ENCODE measurements at regions not wholly inside any gene's neighbourhood (a gene's known extent, or its start where the extent isn't known, plus 50 kb on each side); places are given as distances from the start of the nearest gene placed in this dataset.

GRCh38 chrX:34227804-34228203 lies 95.7 kb upstream of the FAM47A start:
- no peak overlapping the region for H3K4me3 ChIP-seq
- DNase-seq (ENCODE audit: low spot score), result no peak
- H3K27ac ChIP-seq, result no peak overlapping the region
- TF ChIP-seq, protein P1, sequence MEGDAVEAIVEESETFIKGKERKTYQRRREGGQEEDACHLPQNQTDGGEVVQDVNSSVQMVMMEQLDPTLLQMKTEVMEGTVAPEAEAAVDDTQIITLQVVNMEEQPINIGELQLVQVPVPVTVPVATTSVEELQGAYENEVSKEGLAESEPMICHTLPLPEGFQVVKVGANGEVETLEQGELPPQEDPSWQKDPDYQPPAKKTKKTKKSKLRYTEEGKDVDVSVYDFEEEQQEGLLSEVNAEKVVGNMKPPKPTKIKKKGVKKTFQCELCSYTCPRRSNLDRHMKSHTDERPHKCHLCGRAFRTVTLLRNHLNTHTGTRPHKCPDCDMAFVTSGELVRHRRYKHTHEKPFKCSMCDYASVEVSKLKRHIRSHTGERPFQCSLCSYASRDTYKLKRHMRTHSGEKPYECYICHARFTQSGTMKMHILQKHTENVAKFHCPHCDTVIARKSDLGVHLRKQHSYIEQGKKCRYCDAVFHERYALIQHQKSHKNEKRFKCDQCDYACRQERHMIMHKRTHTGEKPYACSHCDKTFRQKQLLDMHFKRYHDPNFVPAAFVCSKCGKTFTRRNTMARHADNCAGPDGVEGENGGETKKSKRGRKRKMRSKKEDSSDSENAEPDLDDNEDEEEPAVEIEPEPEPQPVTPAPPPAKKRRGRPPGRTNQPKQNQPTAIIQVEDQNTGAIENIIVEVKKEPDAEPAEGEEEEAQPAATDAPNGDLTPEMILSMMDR (IDR thresholded peaks at IDR 0.05), result no peak

DNA sequence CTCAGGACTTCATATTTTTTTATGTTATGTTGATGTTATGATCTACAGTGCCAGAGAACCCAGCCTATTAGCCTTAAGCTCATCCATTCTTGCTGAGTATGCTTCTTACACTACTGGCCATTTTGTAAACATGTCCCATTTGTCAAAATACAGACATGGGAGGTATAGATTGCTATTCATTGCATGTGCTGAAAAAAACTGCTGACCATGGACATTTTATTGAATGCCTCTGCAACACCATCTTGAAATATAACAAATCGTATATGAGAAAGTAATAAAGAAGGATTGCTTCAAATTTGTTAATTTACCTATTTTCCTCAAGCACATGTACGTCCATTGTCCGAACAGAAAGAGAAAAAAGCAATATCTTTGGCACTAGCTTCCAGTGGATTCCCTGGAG lies 91.5 kb upstream of the FAM47A start:
- no peak for DNase-seq (ENCODE audit: low spot score)
- no peak overlapping the region for H3K27ac ChIP-seq
- no peak overlapping the region for H3K4me3 ChIP-seq
- TF ChIP-seq, protein P1 (IDR thresholded peaks at IDR 0.05), result no peak

DNA sequence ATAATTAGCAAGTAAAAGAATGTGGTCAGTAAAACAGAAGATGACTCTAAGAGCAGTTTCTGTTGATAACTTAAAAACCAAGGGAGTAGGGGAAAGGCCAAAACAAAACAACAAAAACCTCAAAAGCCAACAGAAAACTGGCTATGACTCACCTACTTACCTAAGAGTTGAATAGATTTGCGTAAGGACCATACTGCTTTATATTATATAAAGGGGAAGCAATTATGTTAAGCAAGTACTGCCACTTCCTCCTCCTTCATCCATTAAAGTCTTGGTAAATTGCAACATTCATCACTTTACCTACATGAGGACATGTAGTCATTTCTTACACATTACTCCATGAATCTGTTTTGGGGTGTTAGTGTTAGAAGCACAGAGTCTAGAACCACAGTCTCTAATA lies 85.9 kb upstream of the FAM47A start:
- DNase-seq (ENCODE audit: low spot score), result no peak
- Histone ChIP-seq H3K27ac (no peak overlapping the region), H3K4me3 (no peak overlapping the region)
- TF ChIP-seq, protein P1 (IDR thresholded peaks at IDR 0.05), result no peak

DNA sequence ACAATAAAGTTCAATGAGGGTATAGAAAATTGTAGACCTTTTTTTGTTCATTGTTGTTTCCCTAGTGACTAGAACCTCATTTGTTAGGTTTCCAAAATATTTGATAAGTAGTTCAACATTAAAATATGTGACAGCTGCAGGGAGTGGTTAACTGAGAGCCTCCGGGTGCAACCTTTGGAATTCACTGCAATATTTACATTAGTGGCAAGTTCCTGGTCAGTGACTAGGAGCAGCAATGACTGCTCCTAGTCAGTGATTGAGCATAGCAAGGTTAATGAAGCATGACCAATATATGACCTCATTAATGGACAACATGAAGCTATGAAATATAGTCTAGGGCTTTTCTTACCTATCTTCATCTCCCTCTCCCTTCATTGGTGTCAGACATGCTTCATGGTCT lies 65.8 kb upstream of the FAM47A start:
- Histone ChIP-seq H3K27ac (no peak overlapping the region), H3K4me3 (no peak overlapping the region)
- TF ChIP-seq, protein P1 (IDR thresholded peaks at IDR 0.05), result no peak
- no peak for DNase-seq (ENCODE audit: low spot score)

All from coronary artery (tissue), 2 donors.